Karpas-422 (cell line): ENCODE measurements at regions not wholly inside any gene's neighbourhood (a gene's known extent, or its start where the extent isn't known, plus 50 kb on each side); places are given as distances from the start of the nearest gene placed in this dataset.

ENCODE experiments used
- DNase-seq: peaks from one replicate; pipeline ENCODE4 v3.0.0-alpha.2; 2015
- H2AFZ ChIP-seq: fragments of 200-600 bp; sonication (generic); 2 replicates; pipeline ENCODE4 v1.6.1; 2014; ENCODE audit warnings: antibody characterized with exemption, low read length, mixed read lengths
- H3K27ac ChIP-seq: fragments of 200-600 bp; sonication (generic); 2 replicates; pipeline ENCODE4 v1.5.1; 2014; ENCODE audit warnings: mild to moderate bottlenecking, low read length, moderate library complexity
- H3K27me3 ChIP-seq: fragments of 200-600 bp; sonication (generic); 2 replicates; pipeline ENCODE4 v1.6.1; 2014; ENCODE audit warnings: low read length, mixed read lengths
- H3K36me3 ChIP-seq: fragments of 200-600 bp; sonication (generic); 2 replicates; pipeline ENCODE4 v1.6.1; 2014; ENCODE audit warnings: low read length, mixed read lengths; ENCODE audit not compliant: insufficient read depth
- H3K4me1 ChIP-seq: fragments of 200-600 bp; sonication (generic); 2 replicates; pipeline ENCODE4 v1.6.1; 2014; ENCODE audit warnings: mild to moderate bottlenecking, low read length, mixed read lengths
- H3K4me2 ChIP-seq: fragments of 200-600 bp; sonication (generic); 2 replicates; pipeline ENCODE4 v1.6.1; 2014; ENCODE audit warnings: low read length, low read depth, mild to moderate bottlenecking; ENCODE audit not compliant: poor library complexity, severe bottlenecking
- H3K4me3 ChIP-seq: fragments of 200-600 bp; sonication (generic); 2 replicates; pipeline ENCODE4 v1.5.1; 2014; ENCODE audit warnings: mild to moderate bottlenecking, antibody characterized with exemption, low read length, mixed read lengths
- H3K79me2 ChIP-seq: fragments of 200-600 bp; sonication (generic); 2 replicates; pipeline ENCODE4 v1.6.1; 2014; ENCODE audit warnings: mild to moderate bottlenecking, low read length, mixed read lengths
- H3K9ac ChIP-seq: fragments of 200-600 bp; sonication (generic); 2 replicates; pipeline ENCODE4 v1.6.0; 2014; ENCODE audit warnings: low read length
- H3K9me2 ChIP-seq: fragments of 200-600 bp; sonication (generic), shearing (Covaris generic); replicated peaks from 2 replicates; pipeline ENCODE4 v1.6.0; 2014; ENCODE audit warnings: mild to moderate bottlenecking, low read length, moderate library complexity; ENCODE audit not compliant: insufficient read depth
- H3K9me3 ChIP-seq: fragments of 300-700, 200-600 bp; sonication (generic); 2 replicates; pipeline ENCODE4 v1.6.1; 2014; ENCODE audit warnings: low read length, mixed read lengths
- H4K20me1 ChIP-seq: fragments of 200-600 bp; sonication (generic); 2 replicates; pipeline ENCODE4 v1.6.1; 2014; ENCODE audit warnings: mild to moderate bottlenecking, antibody characterized with exemption, low read length, low read depth; ENCODE audit not compliant: insufficient read depth

GRCh38 chr20:24834310-24834709 lies 114.8 kb upstream of the CST7 start:
- no peaks in the 10 kb centered on the region for H3K4me1 ChIP-seq
- no peaks in the 10 kb centered on the region for H3K27me3 ChIP-seq
- no peaks in the 10 kb centered on the region for H3K9me2 ChIP-seq
- no peak for DNase-seq
- H3K27ac ChIP-seq, result no peak overlapping the region
- H3K4me3 ChIP-seq, result no peak overlapping the region
- H2AFZ ChIP-seq, result no peak overlapping the region
- H3K79me2 ChIP-seq, result no peaks in the 10 kb centered on the region
- no peaks in the 10 kb centered on the region for H3K36me3 ChIP-seq
- no peaks in the 10 kb centered on the region for H3K9me3 ChIP-seq
- no peak overlapping the region for H3K4me2 ChIP-seq
- no peak overlapping the region for H3K9ac ChIP-seq
- 0 out of 2 replicates have a peak, but pooled peaks cover 4% of the 10 kb centered on the region for H4K20me1 ChIP-seq

DNA sequence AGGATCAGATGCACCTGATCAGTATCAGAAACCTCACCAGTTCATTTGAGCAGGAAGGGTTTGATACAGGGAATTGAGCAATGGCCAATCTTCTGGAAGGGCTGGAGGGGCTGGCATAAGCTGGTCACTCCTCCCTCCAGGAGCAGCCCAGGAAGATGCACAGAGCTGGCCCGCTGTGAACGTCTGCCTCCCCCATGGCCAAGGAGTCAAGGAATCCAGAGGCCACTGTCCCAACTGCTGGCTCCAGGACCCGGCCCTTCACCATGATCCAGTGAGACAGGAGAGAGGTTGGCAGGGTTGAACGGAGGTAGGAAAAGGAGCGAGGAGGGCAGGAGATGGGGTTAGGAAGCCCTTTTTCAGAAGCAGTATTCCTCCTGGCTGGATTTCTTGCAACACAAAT lies 113.9 kb upstream of the CST7 start:
- Histone ChIP-seq H3K9me3 (no peaks in the 10 kb centered on the region), H3K27me3 (no peaks in the 10 kb centered on the region), H3K9me2 (no peaks in the 10 kb centered on the region), H3K27ac (no peak overlapping the region), H3K9ac (no peak overlapping the region), H2AFZ (no peak overlapping the region), H3K79me2 (no peaks in the 10 kb centered on the region), H4K20me1 (0 out of 2 replicates have a peak, but pooled peaks cover 4% of the 10 kb centered on the region), H3K4me2 (no peak overlapping the region), H3K36me3 (no peaks in the 10 kb centered on the region), H3K4me3 (no peak overlapping the region), H3K4me1 (no peaks in the 10 kb centered on the region)
- DNase-seq, result no peak

- no peak for DNase-seq
- H3K9me2 ChIP-seq, result no peaks in the 10 kb centered on the region
- no peaks in the 10 kb centered on the region for H3K27me3 ChIP-seq
- H3K4me1 ChIP-seq, result no peaks in the 10 kb centered on the region
- no peak overlapping the region for H3K27ac ChIP-seq
- no peaks in the 10 kb centered on the region for H3K36me3 ChIP-seq
- no peaks in the 10 kb centered on the region for H3K9me3 ChIP-seq
- 0 out of 2 replicates have a peak, but pooled peaks cover 4% of the 10 kb centered on the region for H4K20me1 ChIP-seq
- H3K79me2 ChIP-seq, result no peaks in the 10 kb centered on the region
- H3K4me3 ChIP-seq, result no peak overlapping the region
- no peak overlapping the region for H3K9ac ChIP-seq
- no peak overlapping the region for H2AFZ ChIP-seq
- H3K4me2 ChIP-seq, result no peak overlapping the region
Observed at GRCh38 chr20:24836041-24836533, 113.0 kb upstream of the CST7 start.

DNA sequence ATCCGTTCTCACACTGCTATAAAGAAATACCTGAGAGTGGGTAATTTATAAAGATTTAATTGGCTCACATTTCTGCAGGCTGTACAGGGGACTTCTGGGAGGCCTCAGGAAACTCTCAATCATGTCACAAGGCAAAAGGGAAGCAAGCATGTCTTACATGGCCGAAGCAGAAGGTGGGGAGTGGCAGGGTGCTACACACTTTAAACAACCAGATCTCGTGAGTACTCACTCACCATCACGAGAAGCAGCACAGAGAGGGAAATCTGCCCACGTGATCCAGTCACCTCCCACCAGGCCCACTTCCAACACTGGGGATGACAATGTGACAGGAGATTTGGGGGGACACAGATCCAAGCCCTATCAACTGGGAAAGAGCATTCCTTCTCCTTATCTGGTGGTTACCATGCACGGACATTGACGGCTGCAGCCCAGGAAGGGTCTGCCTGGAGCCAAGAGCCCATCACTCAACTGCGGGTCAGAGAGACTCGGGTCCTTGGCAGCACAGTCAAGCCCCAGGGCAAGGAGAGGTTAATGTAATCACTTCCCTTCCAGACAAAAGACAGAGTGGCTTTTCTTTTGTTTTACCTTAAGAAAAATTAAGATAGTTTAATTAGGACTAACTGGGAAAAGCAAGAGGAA lies 112.3 kb upstream of the CST7 start:
- no peaks in the 10 kb centered on the region for H3K79me2 ChIP-seq
- H3K27me3 ChIP-seq, result no peaks in the 10 kb centered on the region
- 0 out of 2 replicates have a peak, but pooled peaks cover 4% of the 10 kb centered on the region for H4K20me1 ChIP-seq
- no peak overlapping the region for H3K9ac ChIP-seq
- no peaks in the 10 kb centered on the region for H3K9me3 ChIP-seq
- no peak overlapping the region for H3K4me2 ChIP-seq
- H3K36me3 ChIP-seq, result no peaks in the 10 kb centered on the region
- H2AFZ ChIP-seq, result no peak overlapping the region
- H3K4me3 ChIP-seq, result no peak overlapping the region
- no peaks in the 10 kb centered on the region for H3K4me1 ChIP-seq
- H3K27ac ChIP-seq, result no peak overlapping the region
- no peak for DNase-seq
- H3K9me2 ChIP-seq, result no peaks in the 10 kb centered on the region

DNA sequence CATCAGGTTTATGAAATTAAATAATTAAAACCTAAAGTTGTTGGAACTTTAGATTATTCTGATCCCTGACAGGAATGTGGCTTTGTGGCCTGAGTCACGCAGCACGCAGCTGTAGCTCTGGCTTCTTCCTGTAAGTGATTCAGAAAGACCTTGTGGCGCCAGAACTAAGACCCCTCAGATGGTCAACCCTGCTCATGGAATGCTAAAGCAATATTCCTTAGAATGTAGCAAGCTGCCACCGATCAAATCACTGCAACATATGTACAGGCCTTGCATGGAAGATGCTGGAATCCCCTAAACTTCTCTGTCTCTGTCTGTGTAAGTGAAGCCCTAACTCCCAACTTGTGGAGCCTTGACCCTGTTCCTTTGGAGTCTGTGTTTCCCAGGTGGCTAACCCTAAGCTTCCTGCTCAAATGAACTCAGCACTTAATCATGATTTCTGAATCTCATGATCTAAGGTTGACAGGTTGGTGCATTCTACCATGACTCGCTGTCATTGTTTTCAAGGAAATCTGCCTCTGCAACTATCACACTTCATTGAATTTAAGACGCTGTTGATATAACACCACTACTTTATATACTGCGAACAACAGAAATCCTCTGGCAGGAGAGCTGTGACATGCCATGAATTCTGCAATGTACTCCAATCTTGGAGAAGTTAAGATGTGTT lies 111.2 kb upstream of the CST7 start:
- Histone ChIP-seq H3K4me1 (peaks cover 9% of the 10 kb centered on the region), H3K9ac (no peak overlapping the region), H3K9me2 (no peaks in the 10 kb centered on the region), H3K4me3 (no peak overlapping the region), H3K36me3 (no peaks in the 10 kb centered on the region), H3K27me3 (no peaks in the 10 kb centered on the region), H4K20me1 (0 out of 2 replicates have a peak, but pooled peaks cover 4% of the 10 kb centered on the region), H3K79me2 (no peaks in the 10 kb centered on the region), H3K27ac (no peak overlapping the region), H2AFZ (no peak overlapping the region), H3K4me2 (no peak overlapping the region), H3K9me3 (no peaks in the 10 kb centered on the region)
- DNase-seq, result no peak

DNA sequence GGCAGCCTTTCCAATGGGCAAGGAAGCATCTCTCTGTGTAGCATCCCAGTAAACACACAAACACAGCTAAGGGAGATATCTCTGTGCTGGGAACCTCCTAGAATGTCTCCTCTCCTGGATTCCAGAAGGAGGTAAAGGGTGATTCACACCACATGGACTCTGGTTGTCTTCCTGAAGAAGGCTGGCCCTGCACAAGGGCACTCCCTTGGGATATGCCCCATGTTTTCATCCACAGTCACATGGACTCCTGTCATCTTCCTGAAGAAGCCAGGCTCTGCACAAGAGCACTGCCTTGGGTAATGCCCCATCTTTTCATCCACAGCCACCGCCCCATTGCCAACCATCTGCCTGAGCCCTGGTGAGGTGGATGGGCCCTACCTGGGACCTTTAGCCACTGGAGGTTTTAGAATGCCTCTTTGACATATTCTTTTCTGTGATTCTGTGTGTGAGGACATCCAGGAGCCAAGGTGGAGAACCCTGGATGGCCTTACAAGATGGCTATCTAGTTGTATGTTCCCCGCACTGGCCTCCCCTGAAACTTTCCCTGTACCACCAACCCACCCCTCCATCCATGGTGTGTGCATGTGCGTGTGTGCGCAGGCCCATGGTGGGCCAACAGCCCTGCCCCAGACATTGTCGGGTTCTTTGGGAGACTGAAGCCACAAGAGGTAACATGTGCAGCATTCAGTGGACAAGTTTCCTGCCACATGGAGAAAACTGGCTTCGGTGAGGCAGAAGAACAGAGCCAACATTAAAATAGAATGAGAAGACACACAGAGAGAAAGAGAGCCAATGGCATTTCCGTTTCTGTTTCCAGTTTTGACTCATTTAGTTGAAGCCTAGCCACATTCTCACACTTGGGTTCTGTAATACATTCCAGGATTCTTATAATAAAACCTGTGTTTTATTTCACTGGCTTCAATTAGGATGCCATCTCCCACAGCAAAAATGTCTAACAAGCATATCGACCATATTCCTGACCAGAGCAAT lies 110.2 kb upstream of the CST7 start:
- no peak for DNase-seq

DNA sequence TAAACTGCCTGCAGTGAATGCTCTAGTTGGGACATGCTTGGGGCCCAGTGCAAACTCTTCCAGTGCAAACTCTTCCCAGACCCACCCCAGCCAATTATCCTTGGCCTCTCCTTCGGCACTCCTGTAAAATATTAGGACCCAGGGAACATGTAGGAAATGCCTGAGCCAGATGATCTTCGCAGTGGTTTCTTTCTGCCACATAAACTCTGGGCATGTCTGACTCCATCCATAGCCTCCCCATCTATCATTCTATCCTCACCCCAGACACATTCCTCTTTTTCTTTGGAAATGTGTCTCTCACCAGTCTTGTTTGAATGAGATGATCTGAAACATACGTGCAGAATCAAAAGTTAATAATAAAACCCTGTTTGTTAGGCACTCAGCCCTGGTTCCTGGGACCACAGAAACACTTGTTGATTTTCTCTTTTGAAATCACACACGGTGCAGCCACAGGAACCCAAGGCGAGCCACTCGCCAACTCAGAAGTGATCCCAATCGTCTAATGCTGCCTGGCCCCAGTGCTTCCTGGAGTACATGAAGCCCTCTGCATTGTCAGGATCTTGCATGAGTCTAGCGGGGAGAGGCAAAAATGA lies 108.9 kb upstream of the CST7 start:
- no peak for DNase-seq
- no peak overlapping the region for H3K9ac ChIP-seq
- H3K4me1 ChIP-seq, result peaks cover 15% of the 10 kb centered on the region
- no peak overlapping the region for H2AFZ ChIP-seq
- no peak overlapping the region for H3K4me3 ChIP-seq
- no peaks in the 10 kb centered on the region for H3K79me2 ChIP-seq
- H3K4me2 ChIP-seq, result no peak overlapping the region
- 0 out of 2 replicates have a peak, but pooled peaks cover 4% of the 10 kb centered on the region for H4K20me1 ChIP-seq
- H3K27ac ChIP-seq, result no peak overlapping the region
- no peaks in the 10 kb centered on the region for H3K36me3 ChIP-seq
- H3K9me3 ChIP-seq, result no peaks in the 10 kb centered on the region
- no peaks in the 10 kb centered on the region for H3K27me3 ChIP-seq
- no peaks in the 10 kb centered on the region for H3K9me2 ChIP-seq

More for the DNA sequence above, 110.2 kb upstream of the CST7 start:
- no peaks in the 10 kb centered on the region for H3K9me3 ChIP-seq
- no peak overlapping the region for H2AFZ ChIP-seq
- H3K9ac ChIP-seq, result no peak overlapping the region
- no peak overlapping the region for H3K4me3 ChIP-seq
- H3K79me2 ChIP-seq, result no peaks in the 10 kb centered on the region
- no peak overlapping the region for H3K27ac ChIP-seq
- no peaks in the 10 kb centered on the region for H3K36me3 ChIP-seq
- no peaks in the 10 kb centered on the region for H3K9me2 ChIP-seq
- H3K27me3 ChIP-seq, result no peaks in the 10 kb centered on the region
- H4K20me1 ChIP-seq, result 0 out of 2 replicates have a peak, but pooled peaks cover 4% of the 10 kb centered on the region
- peaks cover 15% of the 10 kb centered on the region for H3K4me1 ChIP-seq
- no peak overlapping the region for H3K4me2 ChIP-seq
